GM06990 (cell line): ENCODE measurements at regions not wholly inside any gene's neighbourhood (a gene's known extent, or its start where the extent isn't known, plus 50 kb on each side); places are given as distances from the start of the nearest gene placed in this dataset.

Experiments used
- DNase-seq: peaks from one replicate; pipeline ENCODE4 v3.0.0-alpha.2; 2011; ENCODE audit not compliant: insufficient read length; ENCODE audit errors: extremely low read depth
- H3K27me3 ChIP-seq: replicated peaks from 2 replicates; pipeline ENCODE4 v1.6.0; 2011; ENCODE audit warnings: low read length; ENCODE audit not compliant: control insufficient read depth, insufficient read depth
- H3K36me3 ChIP-seq: 2 replicates; pipeline ENCODE4 v1.5.1; 2011; ENCODE audit warnings: low read length; ENCODE audit not compliant: control insufficient read depth, insufficient read depth
- H3K4me3 ChIP-seq: replicated peaks from 2 replicates; pipeline ENCODE4 v1.5.1; 2011; ENCODE audit warnings: low read depth, mild to moderate bottlenecking, control low read depth, low read length
- TF ChIP-seq, protein P1 (sequence below): IDR thresholded peaks from 2 replicates; pipeline ENCODE4 v1.5.1; 2011; ENCODE audit warnings: low read length, control low read depth, mild to moderate bottlenecking, inconsistent platforms; ENCODE audit not compliant: insufficient read depth, poor library complexity, severe bottlenecking

DNA sequence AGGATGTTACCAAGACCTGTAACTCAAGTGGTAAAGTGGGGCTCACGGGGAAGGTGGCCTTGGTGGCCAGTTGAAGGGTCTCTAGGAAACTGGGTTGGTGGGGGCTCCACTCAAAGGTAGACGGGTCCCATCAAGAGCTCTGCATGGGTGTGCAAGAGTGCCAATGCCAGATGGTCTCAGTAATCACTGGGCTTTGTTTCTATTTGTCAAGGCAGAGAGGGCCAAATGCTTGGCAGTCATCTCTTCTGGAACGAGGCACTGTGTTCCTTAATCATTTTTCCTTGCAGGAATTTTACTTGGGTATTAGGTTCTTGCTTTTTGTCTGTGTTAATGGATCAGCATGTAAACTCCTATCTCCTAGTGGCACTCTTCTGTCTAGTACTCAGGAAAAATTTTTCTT lies 220.8 kb downstream of the DIRAS2 start:
- no peak overlapping the region for H3K4me3 ChIP-seq
- TF ChIP-seq, protein P1, sequence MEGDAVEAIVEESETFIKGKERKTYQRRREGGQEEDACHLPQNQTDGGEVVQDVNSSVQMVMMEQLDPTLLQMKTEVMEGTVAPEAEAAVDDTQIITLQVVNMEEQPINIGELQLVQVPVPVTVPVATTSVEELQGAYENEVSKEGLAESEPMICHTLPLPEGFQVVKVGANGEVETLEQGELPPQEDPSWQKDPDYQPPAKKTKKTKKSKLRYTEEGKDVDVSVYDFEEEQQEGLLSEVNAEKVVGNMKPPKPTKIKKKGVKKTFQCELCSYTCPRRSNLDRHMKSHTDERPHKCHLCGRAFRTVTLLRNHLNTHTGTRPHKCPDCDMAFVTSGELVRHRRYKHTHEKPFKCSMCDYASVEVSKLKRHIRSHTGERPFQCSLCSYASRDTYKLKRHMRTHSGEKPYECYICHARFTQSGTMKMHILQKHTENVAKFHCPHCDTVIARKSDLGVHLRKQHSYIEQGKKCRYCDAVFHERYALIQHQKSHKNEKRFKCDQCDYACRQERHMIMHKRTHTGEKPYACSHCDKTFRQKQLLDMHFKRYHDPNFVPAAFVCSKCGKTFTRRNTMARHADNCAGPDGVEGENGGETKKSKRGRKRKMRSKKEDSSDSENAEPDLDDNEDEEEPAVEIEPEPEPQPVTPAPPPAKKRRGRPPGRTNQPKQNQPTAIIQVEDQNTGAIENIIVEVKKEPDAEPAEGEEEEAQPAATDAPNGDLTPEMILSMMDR, result no peak
- no peaks in the 10 kb centered on the region for H3K36me3 ChIP-seq
- DNase-seq, result no peak
- no peaks in the 10 kb centered on the region; the same call in 1 of the 2 replicates for H3K27me3 ChIP-seq

DNA sequence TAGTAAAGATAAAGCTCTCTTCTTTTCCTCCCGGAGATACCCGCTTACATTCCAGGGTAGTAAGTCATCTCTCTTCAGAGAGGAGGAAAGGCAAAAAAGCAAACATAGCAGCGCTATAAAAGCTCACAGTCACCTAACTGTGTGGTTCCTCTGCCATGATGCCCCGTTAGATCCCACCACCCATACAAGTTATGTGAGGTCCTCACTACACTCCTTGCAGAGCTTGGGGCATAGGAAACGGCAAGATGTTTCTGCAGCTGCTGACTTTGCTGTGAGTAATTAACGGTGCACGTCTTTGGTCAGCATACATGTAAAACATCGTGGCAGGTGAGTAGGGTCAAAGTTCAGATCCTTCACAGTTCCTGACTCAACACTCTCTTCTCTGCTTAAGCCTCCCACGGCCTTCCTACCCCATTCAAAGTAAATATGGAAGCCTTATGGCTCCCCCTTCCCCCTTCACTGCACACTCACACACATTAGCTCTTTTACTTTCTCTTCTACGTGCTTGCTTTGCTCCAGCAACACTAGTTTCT lies 218.9 kb downstream of the DIRAS2 start:
- TF ChIP-seq, protein P1, result no peak

DNA sequence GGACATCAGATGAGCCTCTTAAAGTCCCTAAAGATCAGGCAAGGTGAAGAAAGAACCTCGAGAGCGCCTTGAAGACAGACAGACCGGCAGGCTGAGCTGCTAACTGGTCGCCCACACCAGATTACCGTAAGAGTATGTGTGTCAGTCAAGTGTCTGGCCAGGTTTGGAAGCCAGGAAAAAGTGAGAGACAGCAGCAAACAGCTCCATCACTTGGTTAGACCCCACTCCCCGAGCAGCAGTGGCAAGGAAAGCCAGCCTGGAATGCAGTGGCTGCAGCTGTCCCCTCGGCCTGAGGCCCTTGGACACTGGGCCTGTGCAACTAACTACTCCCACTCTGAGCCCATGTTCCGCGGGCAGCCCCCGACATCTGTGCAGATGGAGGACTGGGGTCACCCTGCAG lies 214.1 kb downstream of the DIRAS2 start:
- Histone ChIP-seq H3K36me3 (no peaks in the 10 kb centered on the region), H3K27me3 (no peaks in the 10 kb centered on the region; the same call in 1 of the 2 replicates), H3K4me3 (no peak overlapping the region)
- TF ChIP-seq, protein P1, result no peak
- DNase-seq, result no peak

More for the DNA sequence above, 218.9 kb downstream of the DIRAS2 start:
- Histone ChIP-seq H3K27me3 (no peaks in the 10 kb centered on the region; the same call in 1 of the 2 replicates), H3K4me3 (no peak overlapping the region), H3K36me3 (no peaks in the 10 kb centered on the region)
- no peak for DNase-seq

DNA sequence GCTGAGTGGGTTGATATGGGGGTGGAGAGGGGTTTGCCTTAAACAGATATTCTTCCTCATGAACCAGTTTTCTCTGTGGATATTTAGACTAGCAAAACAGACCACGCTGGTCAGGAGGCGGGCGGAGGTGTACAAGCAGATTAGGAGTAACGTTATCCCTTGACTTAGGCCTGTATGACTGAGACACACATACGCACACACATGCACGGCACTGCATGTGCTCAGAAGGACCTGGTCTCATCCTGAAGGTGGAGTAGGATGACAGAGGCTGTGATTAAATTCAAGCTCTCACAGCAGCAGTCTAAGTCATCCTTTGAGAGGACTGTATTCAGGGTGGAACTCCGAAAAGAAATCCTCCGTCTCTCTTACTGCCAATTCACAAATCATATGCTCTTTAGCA lies 209.7 kb downstream of the DIRAS2 start:
- Histone ChIP-seq H3K36me3 (no peaks in the 10 kb centered on the region), H3K27me3 (no peaks in the 10 kb centered on the region; the same call in 1 of the 2 replicates), H3K4me3 (no peak overlapping the region)
- DNase-seq, result no peak
- TF ChIP-seq, protein P1, result no peak

DNA sequence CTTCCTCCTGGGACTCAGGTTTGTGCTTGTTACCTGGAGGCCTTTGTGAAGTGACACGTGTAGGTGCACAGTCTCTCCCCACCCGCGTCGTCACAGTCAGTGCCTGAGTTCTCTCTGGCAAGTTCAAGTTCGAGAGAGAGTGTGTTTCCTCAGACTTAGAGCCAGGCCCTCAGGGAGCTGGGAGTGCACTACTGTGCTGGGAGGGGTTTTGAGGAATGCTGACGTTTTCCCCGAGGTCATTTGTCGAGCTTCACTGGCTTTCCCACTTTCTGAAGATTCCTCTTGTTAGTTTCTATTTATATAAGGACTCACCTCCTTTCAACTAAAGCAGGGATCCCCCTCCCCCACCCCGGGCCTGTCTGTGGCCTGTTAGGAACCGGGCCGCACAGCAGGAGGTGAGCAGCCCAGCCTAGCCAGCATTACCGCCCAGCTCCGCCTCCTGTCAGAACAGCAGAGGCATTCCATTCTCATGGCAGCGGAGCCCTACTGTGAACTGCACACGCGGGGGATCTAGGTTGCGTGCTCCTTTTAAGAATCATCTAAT lies 209.2 kb downstream of the DIRAS2 start:
- DNase-seq, result no peak
- no peaks in the 10 kb centered on the region for H3K36me3 ChIP-seq
- TF ChIP-seq, protein P1, result no peak
- H3K4me3 ChIP-seq, result no peak overlapping the region
- H3K27me3 ChIP-seq, result no peaks in the 10 kb centered on the region; the same call in 1 of the 2 replicates
